SH-SY5Y (cell line): ENCODE measurements at regions not wholly inside any gene's neighbourhood (a gene's known extent, or its start where the extent isn't known, plus 50 kb on each side); places are given as distances from the start of the nearest gene placed in this dataset.

Source experiments
- GATA2 ChIP-seq: IDR thresholded peaks from 2 replicates; pipeline ENCODE4 v1.6.1; 2011; ENCODE audit warnings: mild to moderate bottlenecking, low read depth, low read length
- GATA3 ChIP-seq: IDR thresholded peaks from 2 replicates; pipeline ENCODE4 v1.6.1; 2011; ENCODE audit warnings: low read depth, mild to moderate bottlenecking, low read length, moderate library complexity

DNA sequence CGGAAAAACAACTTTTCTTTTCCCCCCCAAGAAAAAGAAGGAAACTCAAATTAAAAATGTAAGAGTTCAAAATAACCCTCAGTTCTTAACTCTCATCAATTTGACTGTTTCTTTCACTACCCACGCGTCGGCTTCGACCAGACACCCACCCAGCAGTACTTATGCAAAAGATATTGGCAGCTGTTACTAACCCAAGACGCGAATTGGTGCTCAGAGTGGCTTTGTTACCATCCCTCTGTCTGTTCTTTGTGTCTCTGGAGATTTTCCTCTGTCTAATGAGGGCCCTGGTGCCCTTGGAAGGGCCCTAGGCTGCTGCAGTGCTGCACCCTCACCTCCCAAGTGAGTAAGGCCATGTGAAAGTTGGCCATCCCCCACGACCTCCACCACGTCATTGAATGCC lies 180.5 kb upstream of the NECTIN1 start:
- TF ChIP-seq GATA3 = no peak
- TF ChIP-seq GATA2 = no peak
